AML-193 (cell line): ENCODE measurements at regions not wholly inside any gene's neighbourhood (a gene's known extent, or its start where the extent isn't known, plus 50 kb on each side); places are given as distances from the start of the nearest gene placed in this dataset.

Experiments
- DNase-seq, 2 experiments: peaks; one replicate each; lab custom pipeline; 2025; lab: John Stamatoyannopoulos, UW

DNA sequence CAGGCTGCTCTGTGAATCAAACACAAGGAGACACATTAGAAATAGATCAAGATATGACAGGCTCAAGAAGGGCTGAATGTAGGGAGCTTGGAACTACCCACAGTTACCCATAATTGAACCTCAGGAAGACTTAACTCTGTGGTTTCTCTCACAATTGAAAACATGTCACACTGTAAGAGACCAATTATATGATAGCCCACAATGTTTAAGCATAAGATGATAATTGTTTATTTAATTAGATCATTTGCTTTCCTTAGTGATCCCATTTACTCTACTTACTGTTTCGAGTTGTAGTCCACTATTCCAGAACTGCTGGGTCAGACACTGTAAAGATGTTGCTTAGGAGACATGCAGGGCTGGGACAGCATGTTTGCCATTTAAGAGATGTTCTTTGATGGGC, 201.3 kb upstream of the RARB start:
- no peak for DNase-seq

- no peak for DNase-seq
Measured at GRCh38 chr3:25229586-25229985, 198.5 kb upstream of the RARB start.

GRCh38 chr3:25235031-25235430, 193.0 kb upstream of the RARB start:
- no peak for DNase-seq

GRCh38 chr3:25235466-25235865, 192.6 kb upstream of the RARB start:
- DNase-seq: no peak

DNA sequence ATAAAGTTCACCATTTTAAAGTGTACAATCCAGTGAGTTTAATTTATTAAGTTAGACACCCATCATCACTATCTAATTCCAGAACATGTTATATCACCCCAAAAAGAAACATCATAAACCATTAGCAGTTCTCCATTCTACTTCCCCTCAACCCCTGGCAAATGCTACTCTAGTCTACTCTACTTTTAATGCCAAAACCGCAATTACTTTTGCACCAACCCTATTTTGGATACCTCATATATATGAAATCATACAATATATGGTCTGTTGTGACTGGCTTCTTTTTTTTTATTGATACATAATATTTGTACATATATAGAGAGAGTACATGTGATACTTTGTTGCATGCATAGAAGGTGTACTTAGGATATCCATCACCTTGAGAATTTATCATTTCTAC, 190.5 kb upstream of the RARB start:
- no peak for DNase-seq

DNA sequence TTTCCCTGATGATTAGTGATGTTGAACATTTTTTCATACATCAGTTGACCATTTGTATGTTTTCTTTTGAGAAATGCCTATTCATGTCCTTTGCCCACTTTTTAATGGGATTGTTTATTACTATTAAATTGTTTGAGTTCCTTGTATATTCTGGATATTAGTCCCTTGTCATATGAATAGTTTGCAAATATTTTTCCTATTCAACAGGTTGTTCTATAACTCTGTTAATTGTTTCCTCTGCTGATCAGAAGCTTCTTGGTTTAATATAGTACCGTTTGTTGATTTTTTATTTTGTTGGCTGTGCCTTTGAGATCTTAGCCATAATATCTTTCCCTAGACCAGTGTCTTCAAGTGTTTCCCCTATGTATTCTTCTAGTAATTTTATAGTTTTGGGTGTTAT, 189.0 kb upstream of the RARB start:
- DNase-seq: no peak

DNA sequence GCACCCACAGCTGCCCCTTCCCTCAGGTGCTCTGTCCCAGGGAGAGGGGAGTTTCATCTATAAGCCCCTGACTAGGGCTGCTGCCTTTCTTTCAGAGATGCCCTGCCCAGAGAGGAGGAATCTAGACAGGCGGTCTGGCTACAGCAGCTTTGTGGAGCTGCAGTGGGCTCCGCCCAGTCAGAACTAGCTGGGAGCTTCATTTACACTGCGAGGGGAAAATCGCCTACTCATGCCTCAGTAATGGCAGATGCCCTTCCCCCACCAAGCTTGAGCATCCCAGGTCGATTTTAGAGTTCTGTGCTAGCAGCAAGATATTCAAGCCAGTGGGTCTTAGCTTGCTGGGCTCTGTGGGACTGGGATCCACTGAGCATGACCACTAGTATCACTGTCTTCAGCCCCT, 181.2 kb upstream of the RARB start:
- DNase-seq: no peak

DNA sequence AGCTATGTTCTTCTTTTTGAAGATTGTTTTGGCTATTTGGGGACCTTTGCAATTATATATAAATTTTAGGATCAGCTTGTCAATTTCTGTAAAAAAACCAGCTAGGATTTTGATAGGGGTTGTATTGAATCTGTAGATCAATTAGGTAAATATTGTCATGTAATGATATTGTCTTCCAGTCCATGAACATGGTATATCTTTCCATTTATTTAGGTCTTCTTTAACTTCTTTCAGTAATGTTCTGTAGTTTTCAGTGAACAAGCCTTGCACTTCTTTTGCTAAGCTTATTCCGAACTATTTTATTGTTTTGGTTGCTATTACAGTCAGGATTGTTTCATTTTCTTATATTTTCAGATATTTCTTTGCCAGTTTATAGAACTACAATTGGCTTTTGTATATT, 175.8 kb upstream of the RARB start:
- no peak for DNase-seq

GRCh38 chr3:25257026-25257425, 171.0 kb upstream of the RARB start:
- DNase-seq: no peak

DNA sequence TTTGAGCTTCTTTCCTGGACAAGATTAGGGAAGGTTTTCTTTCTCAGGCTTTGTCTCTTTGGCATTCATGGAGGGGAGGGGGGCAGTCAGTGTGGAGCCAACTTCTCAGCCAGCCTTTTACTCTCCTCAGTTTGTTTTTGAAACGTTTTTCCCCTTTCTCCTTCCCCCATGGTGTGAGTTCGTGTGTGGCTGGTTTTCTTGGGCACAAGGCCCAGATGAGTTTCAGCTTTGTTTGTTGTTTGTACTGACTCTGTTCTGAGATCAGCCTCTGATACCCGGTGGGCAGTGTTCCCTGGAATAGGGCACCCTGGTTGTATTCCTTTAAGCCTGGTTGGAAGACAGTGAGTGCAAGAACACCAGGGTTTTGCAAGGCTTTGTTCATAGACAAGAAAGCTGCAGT, 168.2 kb upstream of the RARB start:
- DNase-seq: no peak

DNA sequence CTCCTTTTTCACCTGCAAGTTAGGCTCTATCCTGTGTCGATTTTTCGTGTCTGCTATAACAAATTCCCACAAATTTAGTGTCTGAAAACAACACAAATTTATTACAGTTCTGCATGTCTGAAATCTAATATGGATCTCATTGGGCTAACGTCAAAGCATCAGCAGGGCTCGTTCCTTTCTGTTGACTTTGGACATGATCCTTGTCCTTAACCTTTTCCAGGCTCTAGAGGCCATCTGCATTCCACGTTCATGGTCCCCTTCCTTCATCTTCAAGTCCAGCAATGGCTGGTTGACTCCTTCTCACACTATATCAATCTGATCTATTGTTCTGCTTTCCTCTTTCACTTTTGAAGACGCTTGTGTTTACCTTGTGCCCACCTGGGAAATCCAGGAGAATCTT, 165.7 kb upstream of the RARB start:
- DNase-seq: no peak

- no peak for DNase-seq
Measured at GRCh38 chr3:25265284-25265683, 162.8 kb upstream of the RARB start.

GRCh38 chr3:25266677-25267076, 161.4 kb upstream of the RARB start:
- no peak for DNase-seq

DNA sequence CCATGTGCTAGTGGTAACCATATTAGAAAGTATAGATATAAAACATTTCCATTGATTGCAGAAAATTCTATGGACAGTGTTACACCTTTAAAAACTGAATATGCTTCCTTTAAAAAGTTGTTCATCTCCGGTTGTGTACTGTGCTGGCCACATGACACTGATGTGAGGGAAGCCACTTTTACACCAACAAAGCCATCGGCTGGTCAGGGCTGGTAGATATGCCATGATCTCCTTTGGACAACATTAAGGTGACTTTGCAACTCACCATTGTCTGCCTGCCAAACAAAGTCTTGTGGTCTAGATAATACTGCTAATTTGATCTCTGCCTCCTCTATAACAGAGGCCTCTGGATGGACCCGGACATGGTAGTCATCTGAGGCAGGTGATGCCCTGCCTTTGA, 156.0 kb upstream of the RARB start:
- DNase-seq: no peak

DNA sequence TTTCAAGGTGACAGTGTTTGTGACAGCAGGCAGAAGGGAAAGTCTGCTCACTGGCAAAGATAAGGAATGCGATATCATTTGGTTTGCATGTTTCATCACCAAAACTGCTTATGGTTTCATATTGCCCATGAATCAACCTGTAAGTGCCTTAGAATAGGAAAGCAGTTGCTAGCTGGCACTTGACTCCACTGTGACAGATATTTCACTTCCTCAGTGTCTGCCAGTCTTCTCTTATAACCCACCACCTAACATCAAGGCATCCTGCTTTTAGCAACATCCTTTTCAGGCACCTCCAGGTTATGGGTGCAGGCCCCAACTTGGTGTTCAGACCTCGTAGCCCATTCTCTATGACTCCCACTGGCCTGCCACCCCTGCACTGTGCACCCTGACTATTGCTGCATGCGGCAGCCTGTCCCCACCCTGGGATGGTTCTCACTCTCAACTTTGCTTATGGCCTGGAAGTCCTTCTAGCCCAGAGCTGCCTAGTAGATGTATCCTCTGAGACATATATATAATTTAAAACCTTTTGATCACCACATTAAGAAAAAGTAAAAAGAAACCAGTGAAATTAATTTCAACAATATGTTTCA, 154.4 kb upstream of the RARB start:
- no peak for DNase-seq

DNA sequence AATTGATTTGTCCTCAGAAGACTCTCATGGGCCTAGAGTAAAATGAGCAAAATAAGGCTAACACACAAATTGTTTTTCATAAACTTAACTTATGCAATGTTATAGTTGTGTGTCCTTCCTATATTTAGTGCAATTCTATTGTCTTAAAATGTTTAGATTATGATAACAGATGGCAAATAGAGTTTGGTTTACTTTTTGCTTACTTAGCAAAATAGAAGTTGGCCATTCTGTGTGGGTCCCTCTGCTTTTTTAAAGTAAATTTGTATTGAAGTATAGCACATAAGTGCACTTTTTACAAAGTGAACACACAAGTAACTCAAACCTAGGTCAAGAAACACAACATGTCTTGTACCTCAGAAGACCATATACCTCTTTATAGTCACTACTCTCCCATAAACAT, 150.6 kb upstream of the RARB start:
- DNase-seq: no peak

- no peak for DNase-seq
Measured at GRCh38 chr3:25281041-25281731, 146.9 kb upstream of the RARB start.

GRCh38 chr3:25281732-25282126, 146.3 kb upstream of the RARB start:
- no peak for DNase-seq

- no peak for DNase-seq
Measured at GRCh38 chr3:25283613-25284012, 144.4 kb upstream of the RARB start.

GRCh38 chr3:25284249-25284648, 143.8 kb upstream of the RARB start:
- DNase-seq: no peak

GRCh38 chr3:25287291-25287884, 140.7 kb upstream of the RARB start:
- DNase-seq: no peak

GRCh38 chr3:25288413-25288812, 139.7 kb upstream of the RARB start:
- DNase-seq: no peak

GRCh38 chr3:25289156-25289555, 138.9 kb upstream of the RARB start:
- DNase-seq: no peak

GRCh38 chr3:25289663-25290062, 138.4 kb upstream of the RARB start:
- DNase-seq: no peak
